Neural cell (in vitro differentiated cells): ENCODE measurements at regions not wholly inside any gene's neighbourhood (a gene's known extent, or its start where the extent isn't known, plus 50 kb on each side); places are given as distances from the start of the nearest gene placed in this dataset.

Experiments
- H2AFZ ChIP-seq: fragments of 200-600, 300-800 bp; sonication (generic), shearing (Covaris generic); 2 replicates; pipeline ENCODE4 v1.6.0; 2014; ENCODE audit warnings: low read depth, mild to moderate bottlenecking, antibody characterized with exemption, low read length, moderate library complexity
- H3F3A ChIP-seq: fragments of 200-600 bp; shearing (Covaris generic); 2 replicates; pipeline ENCODE4 v1.6.1; 2016; ENCODE audit warnings: mild to moderate bottlenecking, moderate library complexity, mixed read lengths, antibody characterized with exemption, low read length; ENCODE audit not compliant: insufficient read depth, poor library complexity, severe bottlenecking
- H3K27ac ChIP-seq: fragments of 200-600, 300-800 bp; sonication (generic), shearing (Covaris generic); 2 replicates; pipeline ENCODE4 v1.5.1; 2014; ENCODE audit warnings: mild to moderate bottlenecking, low read length, moderate library complexity
- H3K27me3 ChIP-seq: fragments of 300-800, 200-600 bp; sonication (generic), shearing (Covaris generic); 2 replicates; pipeline ENCODE4 v1.6.0; 2014; ENCODE audit warnings: mild to moderate bottlenecking, low read depth, low read length, moderate library complexity; ENCODE audit not compliant: insufficient read depth
- H3K36me3 ChIP-seq: fragments of 300-800, 200-600 bp; sonication (generic), shearing (Covaris generic); 2 replicates; pipeline ENCODE4 v1.5.1; 2014; ENCODE audit warnings: mild to moderate bottlenecking, antibody characterized with exemption, low read length, moderate library complexity; ENCODE audit not compliant: insufficient read depth
- H3K4me2 ChIP-seq: fragments of 300-800, 200-600 bp; sonication (generic), shearing (Covaris generic); 2 replicates; pipeline ENCODE4 v1.6.0; 2014; ENCODE audit warnings: mild to moderate bottlenecking, low read length
- H3K4me3 ChIP-seq: fragments of 300-800, 200-600 bp; sonication (generic), shearing (Covaris generic); 2 replicates; pipeline ENCODE4 v1.5.1; 2014; ENCODE audit warnings: mild to moderate bottlenecking, low read length, moderate library complexity
- H3K79me2 ChIP-seq: fragments of 200-600 bp; shearing (Covaris generic); replicated peaks from 2 replicates; pipeline ENCODE4 v1.6.0; 2014; ENCODE audit warnings: mild to moderate bottlenecking, low read length, moderate library complexity; ENCODE audit not compliant: insufficient read depth
- H3K9ac ChIP-seq: fragments of 300-800, 200-600 bp; sonication (generic), shearing (Covaris generic); 2 replicates; pipeline ENCODE4 v1.6.1; 2016; ENCODE audit warnings: mild to moderate bottlenecking, low read length, mixed read lengths
- H3K9me2 ChIP-seq: fragments of 200-600 bp; shearing (Covaris generic); 2 replicates; pipeline ENCODE4 v1.6.1; 2016; ENCODE audit warnings: mild to moderate bottlenecking, low read length, mixed read lengths; ENCODE audit not compliant: insufficient read depth
- H3K9me3 ChIP-seq: fragments of 200-600, 300-800 bp; sonication (generic), shearing (Covaris generic); 2 replicates; pipeline ENCODE4 v1.6.1; 2016; ENCODE audit warnings: mild to moderate bottlenecking, mixed run types, low read length, moderate library complexity, mixed read lengths
- H4K20me1 ChIP-seq: fragments of 200-600 bp; shearing (Covaris generic); 2 replicates; pipeline ENCODE4 v1.6.1; 2016; ENCODE audit warnings: mild to moderate bottlenecking, mixed run types; ENCODE audit not compliant: insufficient read depth
- CTCF ChIP-seq: fragments of 450-650 bp; IDR thresholded peaks from 2 replicates; pipeline ENCODE4 v1.5.1; 2014; ENCODE audit warnings: antibody characterized with exemption, mild to moderate bottlenecking, moderate library complexity; ENCODE audit not compliant: poor library complexity, severe bottlenecking
- EP300 ChIP-seq: fragments of 450-650 bp; conservative IDR thresholded peaks from 2 replicates; pipeline ENCODE4 v1.6.1; 2014; ENCODE audit warnings: antibody characterized with exemption, mild to moderate bottlenecking, moderate library complexity; ENCODE audit not compliant: poor library complexity, severe bottlenecking
- EZH2 ChIP-seq: fragments of 200-600, 300-800 bp; shearing (Covaris generic), sonication (generic); IDR thresholded peaks from 2 replicates; pipeline ENCODE4 v1.6.1; 2014; ENCODE audit warnings: antibody characterized with exemption, low read length, borderline replicate concordance, mild to moderate bottlenecking; ENCODE audit not compliant: insufficient read depth, poor library complexity, severe bottlenecking
- MXI1 ChIP-seq: fragments of 450-650 bp; conservative IDR thresholded peaks from 2 replicates; pipeline ENCODE4 v1.6.1; 2014; ENCODE audit warnings: antibody characterized with exemption, mild to moderate bottlenecking; ENCODE audit not compliant: poor library complexity, severe bottlenecking
- POLR2AphosphoS5 ChIP-seq: IDR thresholded peaks from 2 replicates; pipeline ENCODE4 v1.6.1; 2012
- RAD21 ChIP-seq: fragments of 450-650 bp; conservative IDR thresholded peaks from 2 replicates; pipeline ENCODE4 v1.6.1; 2014; ENCODE audit warnings: antibody characterized with exemption, mild to moderate bottlenecking, moderate library complexity
- REST ChIP-seq: IDR thresholded peaks from 2 replicates; pipeline ENCODE4 v1.6.1; 2012; ENCODE audit warnings: borderline replicate concordance
- SMC3 ChIP-seq: fragments of 450-650 bp; conservative IDR thresholded peaks from 2 replicates; pipeline ENCODE4 v1.6.1; 2014; ENCODE audit warnings: antibody characterized with exemption, mild to moderate bottlenecking, moderate library complexity; ENCODE audit not compliant: poor library complexity
- TAF1 ChIP-seq: IDR thresholded peaks from 2 replicates; pipeline ENCODE4 v1.6.1; 2012; ENCODE audit warnings: low read depth

GRCh38 chrX:45843518-45843917 is 642.8 kb upstream of the DIPK2B start:
- Histone ChIP-seq H3F3A (no peaks in the 10 kb centered on the region), H4K20me1 (no peaks in the 10 kb centered on the region), H3K9me3 (no peaks in the 10 kb centered on the region), H3K79me2 (no peaks in the 10 kb centered on the region), H3K9ac (no peak overlapping the region), H3K27me3 (no peaks in the 10 kb centered on the region), H3K36me3 (no peaks in the 10 kb centered on the region), H2AFZ (no peak overlapping the region), H3K9me2 (no peaks in the 10 kb centered on the region), H3K4me2 (no peak overlapping the region), H3K4me3 (no peak overlapping the region), H3K27ac (no peak overlapping the region)
- TF ChIP-seq SMC3 (no peak), REST (no peak), EP300 (no peak)

GRCh38 chrX:45842926-45843315 is 642.2 kb upstream of the DIPK2B start:
- H3F3A ChIP-seq = no peaks in the 10 kb centered on the region
- no peak overlapping the region for H3K27ac ChIP-seq
- H3K36me3 ChIP-seq = no peaks in the 10 kb centered on the region
- no peak overlapping the region for H3K4me3 ChIP-seq
- TF ChIP-seq TAF1 (no peak), EZH2 (no peak), POLR2AphosphoS5 (no peak), EP300 (no peak), SMC3 (no peak), REST (no peak), MXI1 (no peak), RAD21 (no peak), CTCF (no peak)
- H3K9ac ChIP-seq = no peak overlapping the region
- H3K4me2 ChIP-seq = no peak overlapping the region
- no peaks in the 10 kb centered on the region for H4K20me1 ChIP-seq
- H3K9me3 ChIP-seq = no peaks in the 10 kb centered on the region
- no peak overlapping the region for H2AFZ ChIP-seq
- no peaks in the 10 kb centered on the region for H3K79me2 ChIP-seq
- H3K9me2 ChIP-seq = no peaks in the 10 kb centered on the region
- H3K27me3 ChIP-seq = no peaks in the 10 kb centered on the region
